ENCODE measurements at regions not wholly inside any gene's neighbourhood (a gene's known extent, or its start where the extent isn't known, plus 50 kb on each side); places are given as distances from the start of the nearest gene placed in this dataset.

GRCh38 chr11:91174193-91174592 lies 951.3 kb upstream of the CHORDC1 start:
- no peaks in the 10 kb centered on the region for H3K27me3 ChIP-seq
- WGBS (ENCODE audit: insufficient coverage, low coverage, low lambda C conversion rate, missing lambda C conversion rate) = 31% methylated on average over 2 of the region's 2 CpGs
- no peak overlapping the region for H3K4me3 ChIP-seq
- ATAC-seq (no peak), DNase-seq (no peak)
- no peak overlapping the region for H3K27ac ChIP-seq
- intact Hi-C loops (cut with DNase I) = no loop called here
- no peaks in the 10 kb centered on the region for H3K9me3 ChIP-seq
- no peak for TF ChIP-seq POLR2A (IDR thresholded peaks at IDR 0.05)
- TF ChIP-seq, protein P1, sequence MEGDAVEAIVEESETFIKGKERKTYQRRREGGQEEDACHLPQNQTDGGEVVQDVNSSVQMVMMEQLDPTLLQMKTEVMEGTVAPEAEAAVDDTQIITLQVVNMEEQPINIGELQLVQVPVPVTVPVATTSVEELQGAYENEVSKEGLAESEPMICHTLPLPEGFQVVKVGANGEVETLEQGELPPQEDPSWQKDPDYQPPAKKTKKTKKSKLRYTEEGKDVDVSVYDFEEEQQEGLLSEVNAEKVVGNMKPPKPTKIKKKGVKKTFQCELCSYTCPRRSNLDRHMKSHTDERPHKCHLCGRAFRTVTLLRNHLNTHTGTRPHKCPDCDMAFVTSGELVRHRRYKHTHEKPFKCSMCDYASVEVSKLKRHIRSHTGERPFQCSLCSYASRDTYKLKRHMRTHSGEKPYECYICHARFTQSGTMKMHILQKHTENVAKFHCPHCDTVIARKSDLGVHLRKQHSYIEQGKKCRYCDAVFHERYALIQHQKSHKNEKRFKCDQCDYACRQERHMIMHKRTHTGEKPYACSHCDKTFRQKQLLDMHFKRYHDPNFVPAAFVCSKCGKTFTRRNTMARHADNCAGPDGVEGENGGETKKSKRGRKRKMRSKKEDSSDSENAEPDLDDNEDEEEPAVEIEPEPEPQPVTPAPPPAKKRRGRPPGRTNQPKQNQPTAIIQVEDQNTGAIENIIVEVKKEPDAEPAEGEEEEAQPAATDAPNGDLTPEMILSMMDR (IDR thresholded peaks at IDR 0.05) = no peak
- no peaks in the 10 kb centered on the region for H3K36me3 ChIP-seq
- no peaks in the 10 kb centered on the region for H3K4me1 ChIP-seq

DNA sequence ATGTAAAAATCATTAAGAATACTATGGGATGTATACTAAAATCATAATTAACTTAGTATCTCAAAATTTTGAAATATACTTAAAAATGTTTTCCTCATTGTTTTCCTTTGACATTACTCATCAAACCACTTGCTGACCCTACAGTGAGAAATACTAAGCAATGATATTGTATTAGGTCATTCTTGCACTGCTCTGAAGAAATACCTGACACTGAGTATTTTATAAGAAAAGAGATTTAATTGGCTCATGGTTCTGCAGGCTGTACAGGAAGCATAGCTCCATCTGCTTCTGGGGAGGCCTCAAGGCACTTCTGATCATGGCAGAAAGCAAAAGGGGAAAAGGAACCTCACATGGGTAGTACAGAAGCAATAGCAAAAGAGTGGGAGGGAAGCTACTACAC lies 950.9 kb upstream of the CHORDC1 start:
- Histone ChIP-seq H3K27ac (no peak overlapping the region), H3K36me3 (no peaks in the 10 kb centered on the region), H3K27me3 (no peaks in the 10 kb centered on the region), H3K4me1 (no peaks in the 10 kb centered on the region), H3K9me3 (no peaks in the 10 kb centered on the region), H3K4me3 (no peak overlapping the region)
- TF ChIP-seq POLR2A (IDR thresholded peaks at IDR 0.05) = no peak
- TF ChIP-seq, protein P1 (IDR thresholded peaks at IDR 0.05) = no peak
- intact Hi-C loops (cut with DNase I) = no loop called here
- no peak for DNase-seq
- ATAC-seq = no peak

- no peak for ATAC-seq
- Histone ChIP-seq H3K4me3 (no peak overlapping the region), H3K36me3 (no peaks in the 10 kb centered on the region), H3K27ac (no peak overlapping the region), H3K27me3 (no peaks in the 10 kb centered on the region), H3K9me3 (no peaks in the 10 kb centered on the region), H3K4me1 (no peaks in the 10 kb centered on the region)
- intact Hi-C loops (cut with DNase I) = no loop called here
- DNase-seq = no peak
- no peak for TF ChIP-seq POLR2A (IDR thresholded peaks at IDR 0.05)
- TF ChIP-seq, protein P1 (IDR thresholded peaks at IDR 0.05) = no peak
These were observed 947.9 kb upstream of the CHORDC1 start for GRCh38 chr11:91170711-91171110.

DNA sequence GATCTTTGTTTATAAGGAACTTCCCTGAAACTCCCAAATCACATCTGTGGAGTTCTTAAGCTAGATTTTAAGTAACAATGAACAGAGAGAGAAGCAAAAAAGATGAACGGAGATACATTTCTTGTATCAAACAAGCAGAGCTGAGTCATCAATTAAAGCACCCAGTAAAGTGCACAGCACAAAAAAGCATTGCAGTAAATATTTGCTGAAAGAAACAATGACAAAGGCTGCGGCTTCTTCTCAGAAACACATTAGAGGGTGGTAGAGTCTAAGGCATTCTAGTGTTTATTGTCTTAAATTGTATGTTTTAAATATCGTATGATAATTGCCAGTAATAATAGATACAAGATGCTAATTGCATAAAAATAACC lies 941.6 kb upstream of the CHORDC1 start:
- no peak for TF ChIP-seq POLR2A (IDR thresholded peaks at IDR 0.05)
- TF ChIP-seq, protein P1 (IDR thresholded peaks at IDR 0.05) = no peak
- no peaks in the 10 kb centered on the region for H3K36me3 ChIP-seq
- H3K27ac ChIP-seq = no peak overlapping the region
- no peak for ATAC-seq
- intact Hi-C loops (cut with DNase I) = no loop called here
- H3K27me3 ChIP-seq = no peaks in the 10 kb centered on the region
- no peak for DNase-seq
- H3K4me1 ChIP-seq = no peaks in the 10 kb centered on the region
- no peaks in the 10 kb centered on the region for H3K9me3 ChIP-seq
- WGBS (ENCODE audit: insufficient coverage, low coverage, low lambda C conversion rate, missing lambda C conversion rate) = 38% methylated on average over 3 of the region's 3 CpGs
- H3K4me3 ChIP-seq = no peak overlapping the region

GRCh38 chr11:91163619-91164451 lies 941.0 kb upstream of the CHORDC1 start:
- Histone ChIP-seq H3K9me3 (no peaks in the 10 kb centered on the region), H3K27ac (no peak overlapping the region), H3K27me3 (no peaks in the 10 kb centered on the region), H3K36me3 (no peaks in the 10 kb centered on the region), H3K4me3 (no peak overlapping the region), H3K4me1 (no peaks in the 10 kb centered on the region)
- no peak for TF ChIP-seq POLR2A (IDR thresholded peaks at IDR 0.05)
- TF ChIP-seq, protein P1 (IDR thresholded peaks at IDR 0.05) = no peak
- intact Hi-C loops (cut with DNase I) = no loop called here
- no peak for DNase-seq
- ATAC-seq = peak in 1 of 4 donors; percentile 12
- WGBS (ENCODE audit: insufficient coverage, low coverage, low lambda C conversion rate, missing lambda C conversion rate) = 7% methylated on average over 2 of the region's 2 CpGs
